SH-SY5Y (cell line): ENCODE measurements at regions not wholly inside any gene's neighbourhood (a gene's known extent, or its start where the extent isn't known, plus 50 kb on each side); places are given as distances from the start of the nearest gene placed in this dataset.

ENCODE experiments used
- GATA2 ChIP-seq: IDR thresholded peaks from 2 replicates; pipeline ENCODE4 v1.6.1; 2011; ENCODE audit warnings: mild to moderate bottlenecking, low read depth, low read length
- GATA3 ChIP-seq: IDR thresholded peaks from 2 replicates; pipeline ENCODE4 v1.6.1; 2011; ENCODE audit warnings: low read depth, mild to moderate bottlenecking, low read length, moderate library complexity

- TF ChIP-seq GATA2 (no peak), GATA3 (no peak)
These were observed 415.2 kb upstream of the TNP1 start for GRCh38 chr2:217275091-217275490.
